Heart left ventricle (tissue), 13 donors: ENCODE measurements at regions not wholly inside any gene's neighbourhood (a gene's known extent, or its start where the extent isn't known, plus 50 kb on each side); places are given as distances from the start of the nearest gene placed in this dataset.

Source experiments
- POLR2A ChIP-seq, 2 donors: fragments of 450-650 bp; IDR thresholded peaks; one replicate each; pipeline ENCODE4 v1.6.1; 2017; ENCODE audit warnings: antibody characterized with exemption in 2 of 2, mild to moderate bottlenecking in 2 of 2, moderate library complexity in 2 of 2
- TF ChIP-seq, protein P1 (sequence below), 12 donors: fragments of 200-600 bp; sonication (generic) in 4 of 12; IDR thresholded peaks; one replicate each; pipeline versions ENCODE4 v1.5.0 to v1.8.0; 2018 to 2022; ENCODE audit warnings: antibody characterized with exemption in 12 of 12, mild to moderate bottlenecking in 5 of 12
- donor health status: ischemic (EF 13 %, LVEDD 7.1; RV severe dilation, severe dysfunction).
- donor health status: DM: no; HTN: yes; CAD: no.
- donor health status: DM: no; HTN: no; CAD: no.
- donor health status: ischemic (EF 25% LVEDD 6.9; RV normal size, moderate dysfunction).
- donor health status: ischemic (EF 25% LVEDD 5.7; RV mildly dilated, moderate dysfunction).
- donor health status: ischemic (EF 35%, LVEDD 5.7; RV mildly dilated, moderate dysfunction).
- donor health status: nonischemic (EF 11% LVEDD 7.7; RV severe dilation, severe dysfunction).
- donor health status: DM: yes; HTN: yes; CAD: no.
- donor health status: PGD.
- donor health status: ischemic (EF 29% LVEDD 5.4; RV normal size, mild dysfunction).
- donor health status: nonischemic (EF 23%, LVEDD 6.1; RV moderate dilation, normal function).

- no peak for TF ChIP-seq POLR2A (IDR thresholded peaks at IDR 0.05)
- TF ChIP-seq, protein P1, sequence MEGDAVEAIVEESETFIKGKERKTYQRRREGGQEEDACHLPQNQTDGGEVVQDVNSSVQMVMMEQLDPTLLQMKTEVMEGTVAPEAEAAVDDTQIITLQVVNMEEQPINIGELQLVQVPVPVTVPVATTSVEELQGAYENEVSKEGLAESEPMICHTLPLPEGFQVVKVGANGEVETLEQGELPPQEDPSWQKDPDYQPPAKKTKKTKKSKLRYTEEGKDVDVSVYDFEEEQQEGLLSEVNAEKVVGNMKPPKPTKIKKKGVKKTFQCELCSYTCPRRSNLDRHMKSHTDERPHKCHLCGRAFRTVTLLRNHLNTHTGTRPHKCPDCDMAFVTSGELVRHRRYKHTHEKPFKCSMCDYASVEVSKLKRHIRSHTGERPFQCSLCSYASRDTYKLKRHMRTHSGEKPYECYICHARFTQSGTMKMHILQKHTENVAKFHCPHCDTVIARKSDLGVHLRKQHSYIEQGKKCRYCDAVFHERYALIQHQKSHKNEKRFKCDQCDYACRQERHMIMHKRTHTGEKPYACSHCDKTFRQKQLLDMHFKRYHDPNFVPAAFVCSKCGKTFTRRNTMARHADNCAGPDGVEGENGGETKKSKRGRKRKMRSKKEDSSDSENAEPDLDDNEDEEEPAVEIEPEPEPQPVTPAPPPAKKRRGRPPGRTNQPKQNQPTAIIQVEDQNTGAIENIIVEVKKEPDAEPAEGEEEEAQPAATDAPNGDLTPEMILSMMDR (IDR thresholded peaks at IDR 0.05), result no peak
Observed at GRCh38 chr6:104284872-104285271, 574.8 kb downstream of the HACE1 start.
